Caco-2 (cell line): ENCODE measurements at regions not wholly inside any gene's neighbourhood (a gene's known extent, or its start where the extent isn't known, plus 50 kb on each side); places are given as distances from the start of the nearest gene placed in this dataset.

Source experiments
- BruUV-seq: library from RNA; stranded (reverse); fragments of 400-500 nt; replicated peaks from 2 replicates; lab custom pipeline; 2021; lab: Mats Ljungman, UMichigan
- CTCF ChIA-PET: fragments of 300-600 bp; sonication (Branson Sonifier 250); formaldehyde crosslinking; loops from one replicate; lab custom pipeline; 2022; ENCODE audit warnings: antibody characterized with exemption; lab: Charles Lee
- POLR2A ChIA-PET: fragments of 300-600 bp; sonication (Branson Sonifier 250); formaldehyde crosslinking; loops from one replicate; lab custom pipeline; 2022; ENCODE audit warnings: antibody characterized with exemption; lab: Charles Lee
- DNase-seq, 2 experiments: peaks; one replicate each; pipeline versions ENCODE4 v3.0.0 to v3.0.0-alpha.2; 2020 to 2022
- H3K27me3 ChIP-seq: replicated peaks from 2 replicates; pipeline ENCODE4 v1.6.0; 2011; ENCODE audit warnings: low read length; ENCODE audit not compliant: control insufficient read depth, insufficient read depth
- H3K36me3 ChIP-seq: 2 replicates; pipeline ENCODE4 v1.5.1; 2011; ENCODE audit warnings: low read length; ENCODE audit not compliant: control insufficient read depth, insufficient read depth
- H3K4me1 ChIP-seq: fragments of 250-450 bp; sonication (Bioruptor Pico); 2 replicates; pipeline ENCODE4 v1.5.1; 2020; ENCODE audit warnings: mild to moderate bottlenecking
- H3K4me3 ChIP-seq: 2 replicates; pipeline ENCODE4 v1.5.1; 2011; ENCODE audit warnings: low read depth, mild to moderate bottlenecking, control low read depth, low read length
- H3K9me3 ChIP-seq: fragments of 250-450 bp; sonication (Bioruptor Pico); 2 replicates; pipeline ENCODE4 v1.5.1; 2020; ENCODE audit warnings: mild to moderate bottlenecking, moderate library complexity
- H3K27ac Mint-ChIP-seq: one replicate; pipeline ENCODE4 v1.8.0; 2022; ENCODE audit warnings: mixed read lengths; ENCODE audit not compliant: unreplicated experiment
- H3K27me3 Mint-ChIP-seq: one replicate; pipeline ENCODE4 v1.8.0; 2022; ENCODE audit warnings: mixed read lengths; ENCODE audit not compliant: insufficient read depth, unreplicated experiment
- H3K36me3 Mint-ChIP-seq: one replicate; pipeline ENCODE4 v1.8.0; 2022; ENCODE audit warnings: mild to moderate bottlenecking, mixed read lengths; ENCODE audit not compliant: insufficient read depth, unreplicated experiment
- H3K4me1 Mint-ChIP-seq: one replicate; pipeline ENCODE4 v1.8.0; 2022; ENCODE audit warnings: low read depth, mixed read lengths; ENCODE audit not compliant: unreplicated experiment
- H3K4me3 Mint-ChIP-seq: one replicate; pipeline ENCODE4 v1.8.0; 2022; ENCODE audit warnings: mild to moderate bottlenecking, moderate library complexity, mixed read lengths; ENCODE audit not compliant: unreplicated experiment
- H3K9me3 Mint-ChIP-seq: one replicate; pipeline ENCODE4 v1.8.0; 2022; ENCODE audit warnings: mixed read lengths; ENCODE audit not compliant: unreplicated experiment
- intact Hi-C: fragments of 100-400 bp; cut with micrococcal nuclease; formaldehyde crosslinking; loops from one replicate; pipeline ENCODE4 v1.10.0; 2022; ENCODE audit not compliant: unreplicated experiment
- TF ChIP-seq, protein P1 (sequence below), 2 experiments: fragments of 200-600 bp in 1 of 2; IDR thresholded peaks; 1 replicate in 1 of 2; 2 replicates in 1 of 2; pipeline versions ENCODE4 v1.5.1 to v1.8.0; 2011 to 2022; ENCODE audit warnings: antibody characterized with exemption in 1 of 2, control low read depth in 1 of 2, inconsistent platforms in 1 of 2, low read depth in 1 of 2, low read length in 1 of 2, mild to moderate bottlenecking in 1 of 2, moderate library complexity in 1 of 2; ENCODE audit not compliant: insufficient read depth in 1 of 2, severe bottlenecking in 1 of 2, unreplicated experiment in 1 of 2

DNA sequence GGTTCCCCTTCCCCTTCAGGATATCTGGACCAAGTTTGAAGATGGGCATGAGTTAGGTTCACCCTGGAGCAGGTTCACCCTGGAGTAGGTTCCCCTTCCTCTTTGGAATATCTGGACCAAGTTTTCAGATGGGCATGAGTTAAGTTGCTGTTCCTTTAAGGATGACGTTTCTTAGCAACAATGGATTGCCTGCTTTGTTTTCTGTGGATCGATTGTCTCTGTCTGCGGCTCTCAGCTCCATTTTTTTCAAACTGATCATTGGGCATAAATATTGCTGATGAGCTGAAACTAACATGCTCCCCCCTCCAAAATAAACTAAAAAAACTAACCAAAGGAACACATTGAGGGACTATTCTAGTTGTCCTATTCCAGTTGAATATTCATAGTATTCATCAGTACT, 149.5 kb downstream of the SPP2 start:
- H3K36me3 Mint-ChIP-seq: no peaks in the 10 kb centered on the region
- H3K9me3 Mint-ChIP-seq: peaks cover 29% of the 10 kb centered on the region
- ChIA-PET CTCF (no interaction called here), POLR2A (no interaction called here)
- peaks cover 5% of the 10 kb centered on the region; the same call in 1 of the 2 replicates for H3K9me3 ChIP-seq
- H3K27me3 ChIP-seq: no peaks in the 10 kb centered on the region
- no TSS peak for BruUV-seq
- H3K4me3 Mint-ChIP-seq: no peak overlapping the region
- intact Hi-C loops: loop anchor here (10.0 kb wide), 1 partner anchor 165 kb away; no protein-coding TSS in a partner anchor
- TF ChIP-seq, protein P1, sequence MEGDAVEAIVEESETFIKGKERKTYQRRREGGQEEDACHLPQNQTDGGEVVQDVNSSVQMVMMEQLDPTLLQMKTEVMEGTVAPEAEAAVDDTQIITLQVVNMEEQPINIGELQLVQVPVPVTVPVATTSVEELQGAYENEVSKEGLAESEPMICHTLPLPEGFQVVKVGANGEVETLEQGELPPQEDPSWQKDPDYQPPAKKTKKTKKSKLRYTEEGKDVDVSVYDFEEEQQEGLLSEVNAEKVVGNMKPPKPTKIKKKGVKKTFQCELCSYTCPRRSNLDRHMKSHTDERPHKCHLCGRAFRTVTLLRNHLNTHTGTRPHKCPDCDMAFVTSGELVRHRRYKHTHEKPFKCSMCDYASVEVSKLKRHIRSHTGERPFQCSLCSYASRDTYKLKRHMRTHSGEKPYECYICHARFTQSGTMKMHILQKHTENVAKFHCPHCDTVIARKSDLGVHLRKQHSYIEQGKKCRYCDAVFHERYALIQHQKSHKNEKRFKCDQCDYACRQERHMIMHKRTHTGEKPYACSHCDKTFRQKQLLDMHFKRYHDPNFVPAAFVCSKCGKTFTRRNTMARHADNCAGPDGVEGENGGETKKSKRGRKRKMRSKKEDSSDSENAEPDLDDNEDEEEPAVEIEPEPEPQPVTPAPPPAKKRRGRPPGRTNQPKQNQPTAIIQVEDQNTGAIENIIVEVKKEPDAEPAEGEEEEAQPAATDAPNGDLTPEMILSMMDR (IDR thresholded peaks at IDR 0.05; ENCODE audit: insufficient read depth in 1 of 2, low read depth in 1 of 2, low read length in 1 of 2, severe bottlenecking in 1 of 2, unreplicated experiment in 1 of 2): no peak
- H3K27ac Mint-ChIP-seq: no peak overlapping the region
- no peak overlapping the region for H3K4me3 ChIP-seq
- peaks cover 24% of the 10 kb centered on the region for H3K4me1 Mint-ChIP-seq
- no peak for DNase-seq
- H3K4me1 ChIP-seq: peaks cover 8% of the 10 kb centered on the region
- no peaks in the 10 kb centered on the region for H3K36me3 ChIP-seq
- no peaks in the 10 kb centered on the region for H3K27me3 Mint-ChIP-seq

DNA sequence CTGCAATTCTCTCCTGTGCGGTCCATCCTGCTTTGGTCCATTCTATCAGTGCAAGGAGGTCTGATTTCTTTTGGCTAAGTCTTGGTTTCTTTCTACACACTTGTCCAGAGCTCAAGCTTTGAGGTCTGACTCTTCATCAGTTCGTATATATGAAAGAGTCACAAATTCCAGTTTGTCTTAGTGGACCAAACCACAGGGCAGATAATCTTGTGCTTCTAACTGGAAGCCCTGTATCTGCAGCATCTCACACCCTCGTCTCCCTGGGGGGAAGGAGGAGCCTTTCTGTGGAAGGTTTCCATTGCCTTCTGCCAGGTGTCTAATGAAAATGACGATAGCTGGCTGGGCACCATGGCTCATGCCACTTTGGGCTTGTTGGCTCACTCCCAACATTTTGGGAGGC, 148.5 kb downstream of the SPP2 start:
- Mint-ChIP-seq H3K4me1 (peaks cover 35% of the 10 kb centered on the region), H3K36me3 (no peaks in the 10 kb centered on the region), H3K9me3 (peaks cover 29% of the 10 kb centered on the region), H3K27ac (no peak overlapping the region), H3K27me3 (no peaks in the 10 kb centered on the region), H3K4me3 (no peak overlapping the region)
- CTCF ChIA-PET: no interaction called here
- TF ChIP-seq, protein P1 (IDR thresholded peaks at IDR 0.05; ENCODE audit: insufficient read depth in 1 of 2, low read depth in 1 of 2, low read length in 1 of 2, severe bottlenecking in 1 of 2, unreplicated experiment in 1 of 2): no peak
- no TSS peak for BruUV-seq
- no peak overlapping the region for H3K4me3 ChIP-seq
- no peaks in the 10 kb centered on the region for H3K36me3 ChIP-seq
- intact Hi-C loops: loop anchor here (10.0 kb wide), 1 partner anchor 166 kb away; no protein-coding TSS in a partner anchor
- POLR2A ChIA-PET: no interaction called here
- DNase-seq: no peak
- H3K4me1 ChIP-seq: peaks cover 17% of the 10 kb centered on the region
- peaks cover 5% of the 10 kb centered on the region; the same call in 1 of the 2 replicates for H3K9me3 ChIP-seq
- no peaks in the 10 kb centered on the region for H3K27me3 ChIP-seq

DNA sequence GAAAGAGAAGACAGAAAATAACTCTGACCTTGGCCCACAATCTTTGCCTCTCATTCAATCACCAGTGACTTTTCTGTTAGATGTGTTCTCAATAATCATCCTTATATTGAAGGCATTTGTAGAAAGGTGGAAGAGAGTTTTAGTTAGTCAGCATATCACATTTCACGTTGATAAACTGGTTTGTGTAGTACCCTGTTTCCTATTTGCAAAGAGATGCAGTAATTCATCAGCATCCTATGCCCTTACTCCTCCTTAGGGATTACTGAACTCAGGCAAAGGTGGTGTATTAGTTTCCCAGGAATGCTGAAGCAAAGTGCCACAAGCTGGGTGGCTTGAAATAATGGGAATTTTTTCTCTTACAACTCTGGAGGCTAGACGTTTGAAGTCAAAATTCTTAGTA, 145.0 kb downstream of the SPP2 start:
- ChIA-PET POLR2A (no interaction called here), CTCF (no interaction called here)
- TF ChIP-seq, protein P1 (IDR thresholded peaks at IDR 0.05; ENCODE audit: insufficient read depth in 1 of 2, low read depth in 1 of 2, low read length in 1 of 2, severe bottlenecking in 1 of 2, unreplicated experiment in 1 of 2): no peak
- Histone ChIP-seq H3K27me3 (no peaks in the 10 kb centered on the region), H3K9me3 (no peaks in the 10 kb centered on the region), H3K36me3 (no peaks in the 10 kb centered on the region), H3K4me1 (peaks cover 22% of the 10 kb centered on the region), H3K4me3 (no peak overlapping the region)
- Mint-ChIP-seq H3K4me3 (no peak overlapping the region), H3K27me3 (no peaks in the 10 kb centered on the region), H3K36me3 (no peaks in the 10 kb centered on the region), H3K9me3 (peaks cover 37% of the 10 kb centered on the region), H3K4me1 (peaks cover 36% of the 10 kb centered on the region), H3K27ac (peak overlapping the region; percentile 74)
- DNase-seq: no peak
- intact Hi-C loops: loop anchor here (10.0 kb wide), 1 partner anchor 169 kb away; no protein-coding TSS in a partner anchor
- BruUV-seq: no TSS peak
